IMR-90 (cell line): ENCODE measurements at regions not wholly inside any gene's neighbourhood (a gene's known extent, or its start where the extent isn't known, plus 50 kb on each side); places are given as distances from the start of the nearest gene placed in this dataset.

Experiments used
- ATAC-seq: fragments of 200-7000 bp; cut with Tn5 transposase; 2 replicates; pipeline ENCODE4 v1.9.1; 2020; ENCODE audit warnings: low read depth, mild to moderate bottlenecking, moderate library complexity
- BruUV-seq: library from RNA; stranded (reverse); fragments of 400-500 nt; replicated peaks from 2 replicates; lab custom pipeline; 2021; lab: Mats Ljungman, UMichigan
- CTCF ChIA-PET: fragments of 300-600 bp; formaldehyde crosslinking; extraction: SDS; loops from one replicate; lab custom pipeline; 2021; ENCODE audit warnings: antibody characterized with exemption; lab: Yijun Ruan, JAX
- POLR2A ChIA-PET: fragments of 300-600 bp; sonication (Branson Sonifier 250); formaldehyde crosslinking; loops from one replicate; lab custom pipeline; 2022; ENCODE audit warnings: antibody characterized with exemption; ENCODE audit not compliant: unreplicated experiment; lab: Charles Lee
- DNase-seq: peaks from one replicate; pipeline ENCODE4 v3.0.0; 2013
- H2AFZ ChIP-seq: replicated peaks from 2 replicates; pipeline ENCODE3; 2013; ENCODE audit warnings: low read length, mild to moderate bottlenecking; ENCODE audit not compliant: poor library complexity
- H2AK5ac ChIP-seq: 2 replicates; pipeline ENCODE4 v1.6.1; 2013; ENCODE audit warnings: low read depth, low read length, inconsistent platforms
- H2AK9ac ChIP-seq: replicated peaks from 2 replicates; pipeline ENCODE3; 2013; ENCODE audit warnings: mild to moderate bottlenecking, low read depth, low read length, moderate library complexity; ENCODE audit not compliant: poor library complexity
- H2BK120ac ChIP-seq: 2 replicates; pipeline ENCODE4 v1.6.1; 2013; ENCODE audit warnings: low read depth, low read length, inconsistent platforms
- H2BK15ac ChIP-seq: 3 replicates; pipeline ENCODE4 v1.6.1; 2013; ENCODE audit warnings: low read depth, low read length, inconsistent platforms
- H2BK20ac ChIP-seq: 2 replicates; pipeline ENCODE4 v1.6.1; 2013; ENCODE audit warnings: low read depth, mild to moderate bottlenecking, inconsistent platforms, low read length, moderate library complexity
- H2BK5ac ChIP-seq: 2 replicates; pipeline ENCODE4 v1.6.1; 2013; ENCODE audit warnings: mild to moderate bottlenecking, low read depth, low read length, inconsistent platforms; ENCODE audit not compliant: poor library complexity, severe bottlenecking
- H3K14ac ChIP-seq: replicated peaks from 2 replicates; pipeline ENCODE4 v1.6.1; 2013; ENCODE audit warnings: low read depth, low read length, inconsistent platforms
- H3K18ac ChIP-seq: 2 replicates; pipeline ENCODE4 v1.6.1; 2013; ENCODE audit warnings: low read depth, low read length, control low read depth
- H3K23ac ChIP-seq: 2 replicates; pipeline ENCODE4 v1.6.1; 2013; ENCODE audit warnings: low read depth, low read length, inconsistent platforms
- H3K27ac ChIP-seq: 2 replicates; pipeline ENCODE4 v1.5.1; 2013; ENCODE audit warnings: mild to moderate bottlenecking, control low read depth, low read length; ENCODE audit not compliant: insufficient read depth
- H3K27me3 ChIP-seq: 2 replicates; pipeline ENCODE4 v1.6.1; 2013; ENCODE audit warnings: low read length; ENCODE audit not compliant: control insufficient read depth, insufficient read depth
- H3K36me3 ChIP-seq: 2 replicates; pipeline ENCODE4 v1.6.1; 2013; ENCODE audit warnings: low read length, mixed read lengths; ENCODE audit not compliant: control insufficient read depth, insufficient read depth
- H3K4ac ChIP-seq: 2 replicates; pipeline ENCODE4 v1.6.1; 2013; ENCODE audit warnings: low read depth, low read length, inconsistent platforms
- H3K4me1 ChIP-seq: 2 replicates; pipeline ENCODE4 v1.6.1; 2013; ENCODE audit warnings: low read length, mixed read lengths; ENCODE audit not compliant: control insufficient read depth, insufficient read depth
- H3K4me2 ChIP-seq: 2 replicates; pipeline ENCODE4 v1.6.1; 2013; ENCODE audit warnings: low read depth, mild to moderate bottlenecking, control low read depth, low read length, moderate library complexity
- H3K4me3 ChIP-seq: 2 replicates; pipeline ENCODE4 v1.5.1; 2013; ENCODE audit warnings: low read depth, mild to moderate bottlenecking, control low read depth, low read length, moderate library complexity; ENCODE audit not compliant: insufficient read depth
- H3K56ac ChIP-seq: 2 replicates; pipeline ENCODE4 v1.6.1; 2013; ENCODE audit warnings: low read length, inconsistent platforms; ENCODE audit not compliant: insufficient read depth; ENCODE audit errors: extremely low read depth
- H3K79me1 ChIP-seq, 2 experiments: 2 replicates each; pipeline ENCODE4 v1.6.1; 2013; ENCODE audit warnings: low read length in 2 of 2, inconsistent platforms in 1 of 2, low read depth in 1 of 2
- H3K9ac ChIP-seq: 2 replicates; pipeline ENCODE4 v1.6.1; 2013; ENCODE audit warnings: low read depth, low read length, control low read depth
- H3K9me1 ChIP-seq: 2 replicates; pipeline ENCODE4 v1.6.1; 2013; ENCODE audit warnings: low read length, inconsistent platforms; ENCODE audit not compliant: insufficient read depth
- H3K9me3 ChIP-seq: 2 replicates; pipeline ENCODE4 v1.6.1; 2013; ENCODE audit warnings: low read length; ENCODE audit not compliant: control insufficient read depth, insufficient read depth
- H4K20me1 ChIP-seq: 2 replicates; pipeline ENCODE4 v1.6.1; 2013; ENCODE audit warnings: low read length, inconsistent platforms; ENCODE audit not compliant: insufficient read depth
- H4K5ac ChIP-seq: 2 replicates; pipeline ENCODE4 v1.6.1; 2013; ENCODE audit warnings: mild to moderate bottlenecking, low read depth, low read length, control low read depth
- H4K8ac ChIP-seq, 2 experiments: 2 replicates each; pipeline ENCODE4 v1.6.1; 2013; ENCODE audit warnings: low read depth in 2 of 2, low read length in 2 of 2, control low read depth in 1 of 2, inconsistent platforms in 1 of 2
- H4K91ac ChIP-seq: 2 replicates; pipeline ENCODE4 v1.6.1; 2013; ENCODE audit warnings: low read depth, low read length, inconsistent platforms; ENCODE audit not compliant: insufficient read depth
- CHD1 ChIP-seq: IDR thresholded peaks from 2 replicates; pipeline ENCODE4 v1.6.1; 2012; ENCODE audit warnings: low read depth, low read length, improper control_type of control experiment
- ELK1 ChIP-seq: fragments of 150-350 bp; IDR thresholded peaks from 2 replicates; pipeline ENCODE4 v1.6.1; 2016; ENCODE audit warnings: low read depth, mild to moderate bottlenecking, low read length, moderate library complexity, borderline replicate concordance
- MAFK ChIP-seq: IDR thresholded peaks from 2 replicates; pipeline ENCODE4 v1.6.1; 2012; ENCODE audit warnings: low read depth, low read length, improper control_type of control experiment
- MAZ ChIP-seq: IDR thresholded peaks from 2 replicates; pipeline ENCODE4 v1.6.1; 2012; ENCODE audit warnings: low read depth, mild to moderate bottlenecking, low read length, improper control_type of control experiment, moderate library complexity, borderline replicate concordance
- MXI1 ChIP-seq: IDR thresholded peaks from 2 replicates; pipeline ENCODE4 v1.6.1; 2012; ENCODE audit warnings: low read depth, mild to moderate bottlenecking, low read length, moderate library complexity, borderline replicate concordance
- WGBS, 2 experiments: methylation state at CpG; one replicate each; pipeline versions ENCODE4 v1.1.5 to v1.1.7; 2013; ENCODE audit warnings: missing lambda C conversion rate in 2 of 2; ENCODE audit not compliant: insufficient read length in 1 of 2; ENCODE audit errors: extremely low coverage in 2 of 2; 5-methylcytosine and 5-hydroxymethylcytosine counted together
- dilution Hi-C: fragments of 300-500 bp; cut with HindIII; formaldehyde crosslinking; loops from one replicate; pipeline ENCODE4 v1.14.3; 2018; ENCODE audit warnings: low sequenced_read_pairs; ENCODE audit not compliant: unreplicated experiment
- in situ Hi-C: fragments of 300-500 bp; cut with MboI; formaldehyde crosslinking; loops from 3 replicates; pipeline ENCODE4 v1.14.3; 2019; ENCODE audit warnings: low sequenced_read_pairs, inconsistent platforms, mixed read lengths
- intact Hi-C: fragments of 100-400 bp; cut with micrococcal nuclease; formaldehyde crosslinking; loops from 2 replicates; pipeline ENCODE4 v1.10.0; 2022

- Histone ChIP-seq H3K36me3 (no peaks in the 10 kb centered on the region), H3K14ac (peak overlapping the region; percentile 58), H3K4ac (peak overlapping the region; percentile 60), H2BK5ac (peak overlapping the region; percentile 89), H4K8ac (peak overlapping the region; percentile 66 to 99; a peak in 3 of 4 replicates), H3K18ac (peak overlapping the region; percentile 39), H2AK5ac (peak overlapping the region; percentile 5; the same call in 1 of the 2 replicates), H4K5ac (peak overlapping the region; percentile 28; the same call in 1 of the 2 replicates), H2AK9ac (no peak overlapping the region), H3K4me3 (peak overlapping the region; percentile 80), H3K27ac (peak overlapping the region; percentile 86), H2BK120ac (peak overlapping the region; percentile 66), H3K9me3 (no peaks in the 10 kb centered on the region), H2BK15ac (peak overlapping the region; percentile 41; the same call in 2 of the 3 replicates), H3K4me2 (peak overlapping the region; percentile 93), H4K20me1 (peaks cover 25% of the 10 kb centered on the region), H3K27me3 (no peaks in the 10 kb centered on the region), H3K4me1 (peaks cover 7% of the 10 kb centered on the region), H3K79me1 (peaks cover 21 to 72% of the 10 kb centered on the region in 2 experiments), H2BK20ac (peak overlapping the region; percentile 9; the same call in 1 of the 2 replicates), H4K91ac (peak overlapping the region; percentile 65), H2AFZ (peak overlapping the region; percentile 83), H3K23ac (peak overlapping the region; percentile 89), H3K9ac (peak overlapping the region; percentile 82), H3K9me1 (peaks cover 8% of the 10 kb centered on the region; the same call in 1 of the 2 replicates), H3K56ac (peak overlapping the region; percentile 69)
- no peak for ATAC-seq
- intact Hi-C loops (loop anchor here (2.0 to 5.0 kb wide), 5 partner anchors 119 to 544 kb away; no protein-coding TSS in a partner anchor), dilution Hi-C loops (no loop called here), in situ Hi-C loops (no loop called here)
- ChIA-PET CTCF (no interaction called here), POLR2A (no interaction called here)
- WGBS, 2 experiments, result 9% methylated on average over 13 of the region's 30 CpGs; no CpG with 5 or more reads in 1 of the 2 experiments
- no peak for TF ChIP-seq ELK1
- peak; percentile 68; the same call in 1 of the 2 replicates for TF ChIP-seq MXI1
- peak; percentile 41; the same call in 1 of the 2 replicates for TF ChIP-seq MAFK
- no peak for TF ChIP-seq MAZ
- TF ChIP-seq CHD1, result no peak
- no TSS peak for BruUV-seq
- peak; percentile 21 for DNase-seq
Observed at GRCh38 chr7:131108212-131108940, 219.3 kb upstream of the MKLN1 start.
